ENCODE measurements at regions not wholly inside any gene's neighbourhood (a gene's known extent, or its start where the extent isn't known, plus 50 kb on each side); places are given as distances from the start of the nearest gene placed in this dataset.

DNA sequence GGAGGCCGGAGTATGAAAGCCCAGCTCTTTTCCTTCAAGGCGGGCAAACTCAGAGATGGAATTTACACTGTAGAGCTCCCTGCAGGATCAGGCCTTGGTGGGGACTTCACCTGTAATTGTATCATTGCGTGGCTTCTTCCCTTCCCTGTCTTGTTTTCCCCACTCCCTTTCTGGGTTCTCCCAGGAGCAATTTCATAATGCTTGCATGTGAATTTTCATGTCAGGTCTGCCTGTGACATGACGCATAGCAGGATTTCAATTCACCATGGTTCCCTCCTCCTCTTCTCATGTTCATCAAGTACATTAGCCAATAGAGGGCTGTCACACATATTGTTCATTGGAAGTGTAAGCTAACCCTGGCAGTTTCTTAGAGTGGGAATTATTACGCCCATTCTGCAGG is 197.7 kb downstream of the RPS24 start:
- no peak for TF ChIP-seq EZH2 (IDR thresholded peaks at IDR 0.05; ENCODE audit: low read length, unreplicated experiment)
- TF ChIP-seq, protein P1, sequence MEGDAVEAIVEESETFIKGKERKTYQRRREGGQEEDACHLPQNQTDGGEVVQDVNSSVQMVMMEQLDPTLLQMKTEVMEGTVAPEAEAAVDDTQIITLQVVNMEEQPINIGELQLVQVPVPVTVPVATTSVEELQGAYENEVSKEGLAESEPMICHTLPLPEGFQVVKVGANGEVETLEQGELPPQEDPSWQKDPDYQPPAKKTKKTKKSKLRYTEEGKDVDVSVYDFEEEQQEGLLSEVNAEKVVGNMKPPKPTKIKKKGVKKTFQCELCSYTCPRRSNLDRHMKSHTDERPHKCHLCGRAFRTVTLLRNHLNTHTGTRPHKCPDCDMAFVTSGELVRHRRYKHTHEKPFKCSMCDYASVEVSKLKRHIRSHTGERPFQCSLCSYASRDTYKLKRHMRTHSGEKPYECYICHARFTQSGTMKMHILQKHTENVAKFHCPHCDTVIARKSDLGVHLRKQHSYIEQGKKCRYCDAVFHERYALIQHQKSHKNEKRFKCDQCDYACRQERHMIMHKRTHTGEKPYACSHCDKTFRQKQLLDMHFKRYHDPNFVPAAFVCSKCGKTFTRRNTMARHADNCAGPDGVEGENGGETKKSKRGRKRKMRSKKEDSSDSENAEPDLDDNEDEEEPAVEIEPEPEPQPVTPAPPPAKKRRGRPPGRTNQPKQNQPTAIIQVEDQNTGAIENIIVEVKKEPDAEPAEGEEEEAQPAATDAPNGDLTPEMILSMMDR (conservative IDR thresholded peaks at IDR 0.05; ENCODE audit: low read depth, low read length) = no peak
- no peak for TF ChIP-seq EZH2phosphoT487 (IDR thresholded peaks at IDR 0.05; ENCODE audit: borderline replicate concordance, low read length)

Data from PC-3 (cell line).